NCI-H2081 (cell line): ENCODE measurements at regions not wholly inside any gene's neighbourhood (a gene's known extent, or its start where the extent isn't known, plus 50 kb on each side); places are given as distances from the start of the nearest gene placed in this dataset.

ENCODE experiments used
- DNase-seq, 2 experiments: peaks; one replicate each; lab custom pipeline; 2025; lab: John Stamatoyannopoulos, UW

DNA sequence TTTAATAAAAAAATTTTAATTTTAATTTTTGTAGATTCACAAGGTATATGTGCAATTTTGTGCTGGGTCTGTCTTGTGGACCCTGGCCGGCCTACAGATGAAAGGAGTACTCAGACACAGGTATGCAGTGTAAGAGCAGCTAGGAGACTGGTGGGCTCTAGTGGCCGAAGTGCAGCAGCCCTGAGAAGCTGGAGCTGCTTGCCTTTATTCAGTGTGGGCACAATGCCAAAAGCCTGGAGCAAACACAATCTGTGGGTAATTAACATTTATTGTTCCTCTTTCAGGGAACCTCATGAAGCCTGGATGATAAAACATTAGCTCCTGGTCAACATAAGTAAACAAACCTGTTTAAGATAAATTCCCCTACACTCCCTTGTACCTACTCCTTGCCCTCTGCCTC is 135.7 kb upstream of the SEL1L start:
- peak in 1 of 2 experiments; percentile 26 for DNase-seq

DNA sequence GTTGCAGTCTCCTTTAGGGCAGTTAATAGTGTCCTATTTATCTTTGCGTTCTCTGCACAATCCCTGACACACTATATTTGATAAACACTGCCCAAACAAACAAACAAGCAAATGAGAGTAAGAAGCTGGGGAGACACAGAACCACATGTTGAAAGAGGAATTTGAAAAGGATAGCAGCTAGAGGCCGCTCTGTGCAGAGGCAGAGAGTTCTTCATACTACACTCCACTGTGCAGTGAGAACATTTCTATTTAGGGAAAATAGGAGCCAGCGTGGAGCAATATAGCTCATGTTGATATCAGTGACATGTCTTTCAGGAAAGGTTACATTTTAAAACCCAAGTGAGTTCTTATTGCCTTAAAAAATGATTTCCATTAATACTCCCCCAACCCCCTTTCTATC is 140.3 kb upstream of the SEL1L start:
- no peak for DNase-seq

DNA sequence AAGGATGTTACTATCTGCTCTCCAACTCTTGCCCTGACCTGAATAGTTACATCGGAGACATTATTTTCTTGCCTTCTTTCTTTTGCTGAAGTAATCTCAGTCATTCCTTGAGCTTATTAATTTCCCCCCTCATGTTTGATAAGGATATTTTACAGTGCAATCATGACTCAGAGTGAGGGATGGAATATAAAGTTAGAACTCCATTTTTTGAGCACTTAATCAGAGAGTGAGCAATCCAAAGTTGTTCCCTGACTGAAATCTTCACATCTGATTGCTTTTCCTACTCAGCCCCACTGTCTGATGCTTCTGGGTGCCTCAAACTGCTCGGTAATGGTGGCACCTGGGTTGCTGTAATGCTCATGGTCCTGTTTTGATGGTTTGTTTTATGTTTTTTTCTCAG is 142.7 kb upstream of the SEL1L start:
- no peak for DNase-seq

DNA sequence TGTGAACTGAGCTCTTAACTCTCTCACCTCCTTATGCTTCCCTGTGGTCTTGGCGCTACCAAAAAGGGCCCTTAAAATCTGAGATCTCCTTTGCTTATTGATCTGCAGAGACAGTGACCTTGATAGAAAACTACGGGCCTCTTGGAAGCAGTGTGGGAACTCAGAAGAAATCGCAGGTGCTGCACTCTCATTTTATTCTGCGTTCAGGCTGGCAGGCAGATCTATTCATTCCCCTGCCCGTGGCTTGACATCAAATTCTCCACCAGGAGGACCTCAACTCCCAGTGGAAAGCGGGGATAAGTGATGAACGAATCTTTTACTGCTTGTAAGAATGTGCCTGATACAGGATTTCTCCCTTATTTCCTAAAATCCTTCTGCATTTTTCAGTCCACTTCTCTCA is 143.2 kb upstream of the SEL1L start:
- no peak for DNase-seq

DNA sequence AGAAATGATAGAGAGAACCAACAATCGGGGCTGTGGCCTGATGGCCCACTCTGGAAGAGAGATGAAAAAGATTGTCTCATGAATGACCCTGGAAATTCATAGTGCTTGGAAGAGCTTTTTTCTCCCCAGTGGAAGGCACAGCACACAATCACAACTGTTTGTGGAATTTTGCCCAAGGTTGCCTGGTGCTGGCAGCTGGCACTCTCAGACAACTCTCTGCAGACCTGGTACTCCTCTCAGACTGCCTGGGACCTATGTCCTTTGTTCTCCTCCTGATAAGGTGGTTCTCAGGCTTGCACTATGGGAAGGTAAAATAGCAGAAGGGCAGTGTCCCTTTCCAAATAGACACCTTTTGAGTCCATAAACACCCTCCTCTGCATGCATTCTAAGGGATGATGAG is 144.1 kb upstream of the SEL1L start:
- no peak for DNase-seq

GRCh38 chr14:81679226-81679625 is 145.6 kb upstream of the SEL1L start:
- DNase-seq, result no peak

GRCh38 chr14:81681541-81681940 is 147.9 kb upstream of the SEL1L start:
- DNase-seq, result no peak

- no peak for DNase-seq
Measured at GRCh38 chr14:81682134-81682533, 148.5 kb upstream of the SEL1L start.

- DNase-seq, result no peak
Measured at GRCh38 chr14:81682701-81683100, 149.0 kb upstream of the SEL1L start.

GRCh38 chr14:81684696-81685095 is 151.0 kb upstream of the SEL1L start:
- DNase-seq, result no peak

GRCh38 chr14:81686512-81686911 is 152.9 kb upstream of the SEL1L start:
- DNase-seq, result no peak

DNA sequence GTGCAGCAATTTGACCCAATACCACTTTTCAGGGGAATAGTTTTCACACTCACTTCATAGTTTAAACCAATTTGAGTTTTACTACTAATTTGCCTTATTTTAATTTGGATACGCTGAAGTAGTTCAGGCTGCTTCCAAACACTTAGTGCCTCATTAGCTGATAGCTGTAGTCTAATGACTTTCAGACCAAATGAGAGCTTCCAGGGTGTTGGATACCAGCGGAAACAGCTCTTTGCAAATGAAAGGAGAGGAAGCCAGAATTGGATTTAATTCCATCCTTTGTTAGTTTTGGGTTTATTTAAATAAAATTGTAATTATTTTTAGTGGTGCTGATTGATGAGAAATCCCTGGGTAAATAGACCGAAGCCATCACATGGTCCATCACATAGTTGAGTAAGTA is 158.3 kb upstream of the SEL1L start:
- DNase-seq, result peak in 1 of 2 experiments; percentile 19

GRCh38 chr14:81694419-81694818 is 160.8 kb upstream of the SEL1L start:
- no peak for DNase-seq

- DNase-seq, result no peak
Measured at GRCh38 chr14:81709681-81710080, 176.0 kb upstream of the SEL1L start.

GRCh38 chr14:81710232-81710845 is 176.7 kb upstream of the SEL1L start:
- peak; percentile 45 to 54 for DNase-seq

- DNase-seq, result no peak
Measured at GRCh38 chr14:81715731-81716130, 182.1 kb upstream of the SEL1L start.

GRCh38 chr14:81716953-81717352 is 183.3 kb upstream of the SEL1L start:
- DNase-seq, result no peak

DNA sequence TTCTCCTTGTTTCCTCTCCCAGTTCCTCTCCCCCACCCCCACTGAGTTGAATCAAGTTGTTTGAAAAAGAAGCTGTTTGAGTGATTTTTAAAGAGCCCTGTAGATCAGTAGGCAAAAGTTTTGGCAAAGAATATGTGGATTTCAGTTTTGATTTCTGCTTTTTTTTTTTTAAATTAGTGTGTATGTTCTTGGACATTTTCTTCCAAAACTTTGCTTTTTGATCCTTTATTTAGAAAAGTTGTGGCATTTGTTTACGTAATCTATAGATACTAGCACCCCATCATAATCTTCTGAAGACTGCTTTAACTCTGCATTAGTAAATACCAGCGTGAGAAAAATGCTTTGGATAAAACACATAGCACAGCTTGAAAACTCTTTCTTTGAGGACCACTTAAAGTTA is 190.3 kb upstream of the SEL1L start:
- DNase-seq, result no peak

- no peak for DNase-seq
Measured at GRCh38 chr14:81727218-81727617, 193.6 kb upstream of the SEL1L start.

GRCh38 chr14:81728447-81728846 is 194.8 kb upstream of the SEL1L start:
- DNase-seq, result no peak

- no peak for DNase-seq
Measured at GRCh38 chr14:81729622-81730021, 196.0 kb upstream of the SEL1L start.

- DNase-seq, result no peak
Measured at GRCh38 chr14:81737938-81738337, 204.3 kb upstream of the SEL1L start.

- no peak for DNase-seq
Measured at GRCh38 chr14:81738946-81739659, 205.4 kb upstream of the SEL1L start.

GRCh38 chr14:81743605-81744004 is 210.0 kb upstream of the SEL1L start:
- no peak for DNase-seq
